Colonic mucosa (tissue), 4 donors: ENCODE measurements at regions not wholly inside any gene's neighbourhood (a gene's known extent, or its start where the extent isn't known, plus 50 kb on each side); places are given as distances from the start of the nearest gene placed in this dataset.

ENCODE experiments used
- DNase-seq: peaks from one replicate; pipeline ENCODE4 v3.0.0-alpha.2; 2020
- H3K27ac ChIP-seq: fragments of 200-600 bp; one replicate; pipeline ENCODE4 v1.8.0; 2021
- H3K27me3 ChIP-seq: fragments of 200-600 bp; one replicate; pipeline ENCODE4 v1.8.0; 2021
- H3K36me3 ChIP-seq: fragments of 200-600 bp; one replicate; pipeline ENCODE4 v1.8.0; 2021
- H3K4me1 ChIP-seq: fragments of 200-600 bp; one replicate; pipeline ENCODE4 v1.8.0; 2021; ENCODE audit warnings: mild to moderate bottlenecking
- H3K4me3 ChIP-seq: fragments of 200-600 bp; one replicate; pipeline ENCODE4 v1.8.0; 2021
- H3K9ac ChIP-seq, 2 donors: one replicate each; pipeline ENCODE4 v1.7.0; 2013; ENCODE audit warnings: control low read depth in 2 of 2, low read depth in 2 of 2, low read length in 2 of 2
- H3K9me3 ChIP-seq: fragments of 200-600 bp; one replicate; pipeline ENCODE4 v1.8.0; 2021
- intact Hi-C: fragments of 100-400 bp; cut with DNase I; formaldehyde crosslinking; loops from one replicate; pipeline ENCODE4 v1.14.1; 2022
- TF ChIP-seq, protein P1 (sequence below): fragments of 200-600 bp; IDR thresholded peaks from one replicate; pipeline ENCODE4 v1.8.0; 2022; ENCODE audit warnings: antibody characterized with exemption, mild to moderate bottlenecking
- donor health status: healthy.
- donor health status: DM: no; HTN: no; CAD: no.
- donor health status: DM: no; HTN: no; CAD: no.

DNA sequence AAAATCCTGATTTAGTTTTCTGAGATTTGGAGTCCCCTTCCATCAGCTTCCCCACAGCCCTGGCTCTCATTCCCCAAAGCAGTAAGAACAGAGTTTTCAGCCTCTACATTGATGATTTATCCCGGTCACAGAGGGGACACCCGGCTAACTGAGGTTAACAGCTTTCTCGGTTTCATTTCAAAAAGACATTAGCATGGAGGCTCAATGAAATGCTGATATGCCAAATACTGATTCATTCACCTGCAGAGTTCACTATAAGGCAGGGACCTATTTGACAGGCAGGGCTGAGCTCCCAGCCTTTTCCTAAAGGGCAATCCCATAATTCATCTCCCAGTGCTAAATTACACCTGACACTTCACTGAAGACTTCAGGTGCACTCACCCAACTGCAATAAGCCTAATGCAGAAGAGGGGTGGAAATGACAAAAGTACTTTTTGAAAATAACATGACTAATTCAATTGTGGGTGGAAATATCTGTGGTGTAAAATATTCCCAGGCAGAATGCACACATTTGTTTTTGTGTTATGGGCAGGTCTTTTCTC is 99.8 kb upstream of the PMFBP1 start:
- Histone ChIP-seq H3K27me3 (no peaks in the 10 kb centered on the region), H3K9me3 (no peaks in the 10 kb centered on the region), H3K4me1 (peaks cover 4% of the 10 kb centered on the region), H3K4me3 (no peak overlapping the region), H3K9ac (no peak overlapping the region), H3K27ac (no peak overlapping the region), H3K36me3 (no peaks in the 10 kb centered on the region)
- TF ChIP-seq, protein P1, sequence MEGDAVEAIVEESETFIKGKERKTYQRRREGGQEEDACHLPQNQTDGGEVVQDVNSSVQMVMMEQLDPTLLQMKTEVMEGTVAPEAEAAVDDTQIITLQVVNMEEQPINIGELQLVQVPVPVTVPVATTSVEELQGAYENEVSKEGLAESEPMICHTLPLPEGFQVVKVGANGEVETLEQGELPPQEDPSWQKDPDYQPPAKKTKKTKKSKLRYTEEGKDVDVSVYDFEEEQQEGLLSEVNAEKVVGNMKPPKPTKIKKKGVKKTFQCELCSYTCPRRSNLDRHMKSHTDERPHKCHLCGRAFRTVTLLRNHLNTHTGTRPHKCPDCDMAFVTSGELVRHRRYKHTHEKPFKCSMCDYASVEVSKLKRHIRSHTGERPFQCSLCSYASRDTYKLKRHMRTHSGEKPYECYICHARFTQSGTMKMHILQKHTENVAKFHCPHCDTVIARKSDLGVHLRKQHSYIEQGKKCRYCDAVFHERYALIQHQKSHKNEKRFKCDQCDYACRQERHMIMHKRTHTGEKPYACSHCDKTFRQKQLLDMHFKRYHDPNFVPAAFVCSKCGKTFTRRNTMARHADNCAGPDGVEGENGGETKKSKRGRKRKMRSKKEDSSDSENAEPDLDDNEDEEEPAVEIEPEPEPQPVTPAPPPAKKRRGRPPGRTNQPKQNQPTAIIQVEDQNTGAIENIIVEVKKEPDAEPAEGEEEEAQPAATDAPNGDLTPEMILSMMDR, result no peak
- intact Hi-C loops, result no loop called here
- DNase-seq, result no peak

DNA sequence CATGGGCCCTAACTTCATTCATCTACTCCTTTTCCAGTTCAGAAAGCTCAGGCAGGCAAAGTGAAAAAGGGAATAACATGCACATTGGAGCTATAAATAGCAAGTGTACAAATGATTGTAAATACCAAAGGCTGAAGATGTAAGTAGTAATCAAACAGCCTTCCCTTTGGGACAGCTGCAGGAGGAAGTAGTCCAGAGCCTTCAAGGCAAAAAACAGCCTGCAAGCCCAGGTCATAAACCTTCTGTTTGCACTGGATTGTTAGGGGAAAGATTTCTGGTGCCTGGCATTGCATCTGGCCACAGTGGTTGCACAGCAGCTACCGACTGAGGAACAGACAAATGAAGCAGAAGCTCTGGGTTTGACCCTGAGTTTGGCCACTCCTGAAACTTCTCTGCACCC is 98.6 kb upstream of the PMFBP1 start:
- TF ChIP-seq, protein P1, result no peak

DNA sequence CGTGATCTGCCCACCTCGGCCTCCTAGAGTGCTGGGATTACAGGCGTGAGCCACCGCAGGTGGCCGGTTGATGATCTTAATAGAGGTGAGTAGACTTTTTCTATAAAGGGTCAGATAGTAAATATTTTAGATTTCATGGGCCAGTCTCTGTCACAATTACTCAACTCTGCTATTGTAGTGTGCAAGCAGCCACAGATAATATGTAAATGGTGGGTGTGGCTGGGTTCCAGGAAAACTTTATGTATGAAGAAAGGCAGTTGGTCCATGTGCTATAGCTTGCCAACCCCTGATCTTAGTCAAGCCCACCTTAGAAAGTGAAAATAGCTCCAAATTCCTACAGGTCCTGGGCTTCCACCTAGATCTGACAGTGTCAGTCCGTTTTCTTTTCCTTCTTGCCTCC is 94.9 kb upstream of the PMFBP1 start:
- intact Hi-C loops, result no loop called here
- H3K36me3 ChIP-seq, result no peaks in the 10 kb centered on the region
- H3K9me3 ChIP-seq, result no peaks in the 10 kb centered on the region
- no peaks in the 10 kb centered on the region for H3K27me3 ChIP-seq
- H3K9ac ChIP-seq, result no peak overlapping the region
- peaks cover 4% of the 10 kb centered on the region for H3K4me1 ChIP-seq
- H3K4me3 ChIP-seq, result no peak overlapping the region
- DNase-seq, result no peak
- TF ChIP-seq, protein P1, result no peak
- no peak overlapping the region for H3K27ac ChIP-seq

More for the DNA sequence above, 98.6 kb upstream of the PMFBP1 start:
- Histone ChIP-seq H3K4me3 (no peak overlapping the region), H3K9me3 (no peaks in the 10 kb centered on the region), H3K27me3 (no peaks in the 10 kb centered on the region), H3K36me3 (no peaks in the 10 kb centered on the region), H3K4me1 (peaks cover 4% of the 10 kb centered on the region), H3K27ac (peak overlapping the region; percentile 35), H3K9ac (peak overlapping the region in 1 of 2 donors; percentile 34)
- intact Hi-C loops, result no loop called here
- DNase-seq, result peak; percentile 57

DNA sequence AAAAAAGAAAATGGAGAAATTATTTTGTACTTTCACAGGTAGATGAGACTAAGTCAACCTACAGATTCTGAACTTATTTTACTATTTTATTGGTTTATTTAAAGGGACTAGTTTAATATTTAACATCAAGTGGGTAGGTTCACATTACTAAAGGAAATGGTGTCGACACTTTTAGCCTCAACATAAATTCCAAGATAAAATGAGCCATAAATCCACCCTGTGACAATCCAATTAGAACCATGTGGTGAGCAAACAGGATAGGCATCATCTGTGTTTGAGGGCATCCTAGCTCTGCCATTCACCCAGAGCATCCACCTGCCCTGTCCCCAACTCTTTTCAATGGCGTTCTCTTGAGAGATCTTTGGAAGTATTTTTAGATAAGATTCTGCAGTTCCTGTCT is 92.8 kb upstream of the PMFBP1 start:
- Histone ChIP-seq H3K9me3 (no peaks in the 10 kb centered on the region), H3K27ac (no peak overlapping the region), H3K4me3 (no peak overlapping the region), H3K36me3 (no peaks in the 10 kb centered on the region), H3K9ac (no peak overlapping the region), H3K27me3 (no peaks in the 10 kb centered on the region), H3K4me1 (no peaks in the 10 kb centered on the region)
- no peak for DNase-seq
- intact Hi-C loops, result no loop called here
- TF ChIP-seq, protein P1, result no peak

DNA sequence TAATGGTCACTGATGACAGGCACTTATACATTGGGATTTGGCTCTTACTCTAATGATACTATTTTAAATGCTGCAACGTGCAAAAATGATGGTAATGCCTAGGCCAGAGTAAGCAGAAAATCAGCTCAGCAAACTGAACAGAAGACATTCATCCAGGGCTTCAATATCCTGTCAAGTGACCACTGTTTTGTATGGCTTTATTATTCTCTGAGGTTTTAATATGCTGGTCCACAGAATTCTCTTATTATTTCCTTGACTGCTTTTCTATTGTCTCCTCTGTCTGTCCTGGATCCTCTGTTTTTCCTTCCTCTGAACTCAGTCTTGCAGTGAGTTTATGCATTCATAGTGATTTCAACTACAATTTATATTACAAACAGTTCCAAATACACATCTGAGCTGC is 90.8 kb upstream of the PMFBP1 start:
- intact Hi-C loops, result no loop called here
- H3K9ac ChIP-seq, result no peak overlapping the region
- H3K27ac ChIP-seq, result no peak overlapping the region
- DNase-seq, result no peak
- TF ChIP-seq, protein P1, result no peak
- no peaks in the 10 kb centered on the region for H3K36me3 ChIP-seq
- no peak overlapping the region for H3K4me3 ChIP-seq
- H3K9me3 ChIP-seq, result no peaks in the 10 kb centered on the region
- no peaks in the 10 kb centered on the region for H3K4me1 ChIP-seq
- H3K27me3 ChIP-seq, result no peaks in the 10 kb centered on the region
